Body of pancreas (tissue), 4 donors: ENCODE measurements at regions not wholly inside any gene's neighbourhood (a gene's known extent, or its start where the extent isn't known, plus 50 kb on each side); places are given as distances from the start of the nearest gene placed in this dataset.
"Not testable (repeated sequence)": the region's sequence is repeated elsewhere in the genome, so short reads cannot be mapped to it uniquely, and the experiment has no call there.

Source experiments
- ATAC-seq: fragments of 150-250 bp; one replicate; pipeline ENCODE4 v1.9.1; 2016
- DNase-seq, 4 donors: peaks; one replicate each; pipeline ENCODE4 v3.0.0-alpha.2; 2019
- H3K27ac ChIP-seq, 4 donors: fragments of 200-600 bp; sonication (generic); 1 replicate in 3 of 4; 2 replicates in 1 of 4; pipeline versions ENCODE4 v1.5.1 to v1.6.1; 2016 to 2019; ENCODE audit warnings: mild to moderate bottlenecking in 1 of 4, mixed read lengths in 1 of 4, moderate library complexity in 1 of 4
- H3K27me3 ChIP-seq, 2 donors: fragments of 200-600 bp; sonication (generic); one replicate each; pipeline ENCODE4 v1.6.0; 2016; ENCODE audit warnings: mild to moderate bottlenecking in 1 of 2
- H3K36me3 ChIP-seq, 2 donors: fragments of 200-600 bp; sonication (generic); replicated peaks in 1 of 2; 2 replicates each; pipeline ENCODE4 v1.5.1; 2016; ENCODE audit warnings: low read depth in 2 of 2; ENCODE audit not compliant: insufficient read depth in 1 of 2
- H3K4me1 ChIP-seq: fragments of 200-600 bp; sonication (generic); one replicate; pipeline ENCODE4 v1.6.0; 2016
- H3K4me3 ChIP-seq, 2 donors: fragments of 200-600 bp; sonication (generic); 1 replicate in 1 of 2; 2 replicates in 1 of 2; pipeline ENCODE4 v1.5.1; 2016 to 2019
- H3K9me3 ChIP-seq, 3 donors: fragments of 200-600 bp; sonication (generic); 1 replicate in 2 of 3; 2 replicates in 1 of 3; pipeline ENCODE4 v1.5.1; 2016
- POLR2A ChIP-seq, 3 donors: fragments of 450-650 bp; IDR thresholded peaks; one replicate each; pipeline ENCODE4 v1.6.1; 2016; ENCODE audit warnings: antibody characterized with exemption in 3 of 3, mild to moderate bottlenecking in 2 of 3
- WGBS, 2 donors: methylation state at CpG; one replicate each; pipeline ENCODE4 v1.1.5; 2017; 5-methylcytosine and 5-hydroxymethylcytosine counted together
- intact Hi-C: fragments of 100-400 bp; cut with DNase I; formaldehyde crosslinking; loops from one replicate; pipeline ENCODE4 v1.15.1; 2023
- TF ChIP-seq, protein P1 (sequence below), 7 experiments: fragments of 450-650 bp in 4 of 7; fragments of 200-600 bp in 3 of 7; sonication (generic) in 3 of 7; IDR thresholded peaks; one replicate each; pipeline ENCODE4 v1.5.1; 2016 to 2019; ENCODE audit warnings: antibody characterized with exemption in 7 of 7

DNA sequence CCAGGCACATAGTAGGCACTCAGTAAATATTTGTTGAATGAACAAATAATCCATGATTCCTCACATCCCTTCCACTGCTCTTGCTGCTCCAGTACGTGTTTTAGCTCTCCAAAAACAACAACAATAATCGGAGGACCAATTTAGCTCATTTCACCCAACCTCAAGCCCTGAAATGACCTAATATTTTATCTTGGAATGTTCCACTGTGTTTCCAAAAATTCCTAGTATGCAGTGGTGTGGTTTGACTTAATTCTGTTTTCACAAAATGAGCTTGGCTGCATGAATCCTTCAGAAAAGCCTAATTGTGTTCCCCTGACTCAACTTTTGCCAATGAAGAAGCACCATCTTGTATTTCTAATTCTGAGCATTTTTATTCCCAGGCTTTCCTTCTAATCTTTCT lies 168.0 kb upstream of the PHACTR1 start:
- DNase-seq (no peak), ATAC-seq (no peak)
- Histone ChIP-seq H3K4me1 (peaks cover 12% of the 10 kb centered on the region), H3K9me3 (no peaks in the 10 kb centered on the region), H3K27me3 (no peaks in the 10 kb centered on the region), H3K4me3 (no peak overlapping the region), H3K27ac (no peak overlapping the region), H3K36me3 (no peaks in the 10 kb centered on the region)
- WGBS, 2 donors, result 38 to 66% methylated on average over 2 of the region's 2 CpGs
- no peak for TF ChIP-seq POLR2A (IDR thresholded peaks at IDR 0.05)
- TF ChIP-seq, protein P1, sequence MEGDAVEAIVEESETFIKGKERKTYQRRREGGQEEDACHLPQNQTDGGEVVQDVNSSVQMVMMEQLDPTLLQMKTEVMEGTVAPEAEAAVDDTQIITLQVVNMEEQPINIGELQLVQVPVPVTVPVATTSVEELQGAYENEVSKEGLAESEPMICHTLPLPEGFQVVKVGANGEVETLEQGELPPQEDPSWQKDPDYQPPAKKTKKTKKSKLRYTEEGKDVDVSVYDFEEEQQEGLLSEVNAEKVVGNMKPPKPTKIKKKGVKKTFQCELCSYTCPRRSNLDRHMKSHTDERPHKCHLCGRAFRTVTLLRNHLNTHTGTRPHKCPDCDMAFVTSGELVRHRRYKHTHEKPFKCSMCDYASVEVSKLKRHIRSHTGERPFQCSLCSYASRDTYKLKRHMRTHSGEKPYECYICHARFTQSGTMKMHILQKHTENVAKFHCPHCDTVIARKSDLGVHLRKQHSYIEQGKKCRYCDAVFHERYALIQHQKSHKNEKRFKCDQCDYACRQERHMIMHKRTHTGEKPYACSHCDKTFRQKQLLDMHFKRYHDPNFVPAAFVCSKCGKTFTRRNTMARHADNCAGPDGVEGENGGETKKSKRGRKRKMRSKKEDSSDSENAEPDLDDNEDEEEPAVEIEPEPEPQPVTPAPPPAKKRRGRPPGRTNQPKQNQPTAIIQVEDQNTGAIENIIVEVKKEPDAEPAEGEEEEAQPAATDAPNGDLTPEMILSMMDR (IDR thresholded peaks at IDR 0.05), result no peak
- intact Hi-C loops, result no loop called here

DNA sequence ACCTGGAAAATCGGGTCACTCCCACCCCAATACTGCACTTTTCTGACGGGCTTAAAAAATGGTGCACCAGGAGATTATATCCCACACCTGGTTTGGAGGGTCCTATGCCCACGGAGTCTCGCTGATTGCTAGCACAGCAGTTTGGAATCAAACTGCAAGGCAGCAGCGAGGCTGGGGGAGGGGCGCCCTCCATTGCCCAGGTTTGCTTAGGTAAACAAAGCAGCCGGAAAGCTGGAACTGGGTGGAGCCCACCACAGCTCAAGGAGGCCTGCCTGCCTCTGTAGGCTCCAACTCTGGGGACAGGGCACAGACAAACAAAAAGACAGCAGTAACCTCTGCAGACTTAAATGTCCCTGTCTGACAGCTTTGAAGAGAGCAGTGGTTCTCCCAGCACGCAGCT lies 167.1 kb upstream of the PHACTR1 start:
- intact Hi-C loops, ATAC-seq: not testable (repeated sequence)
- 71 to 75% methylated on average over 6 to 8 of the region's 8 CpGs for WGBS, 2 donors

DNA sequence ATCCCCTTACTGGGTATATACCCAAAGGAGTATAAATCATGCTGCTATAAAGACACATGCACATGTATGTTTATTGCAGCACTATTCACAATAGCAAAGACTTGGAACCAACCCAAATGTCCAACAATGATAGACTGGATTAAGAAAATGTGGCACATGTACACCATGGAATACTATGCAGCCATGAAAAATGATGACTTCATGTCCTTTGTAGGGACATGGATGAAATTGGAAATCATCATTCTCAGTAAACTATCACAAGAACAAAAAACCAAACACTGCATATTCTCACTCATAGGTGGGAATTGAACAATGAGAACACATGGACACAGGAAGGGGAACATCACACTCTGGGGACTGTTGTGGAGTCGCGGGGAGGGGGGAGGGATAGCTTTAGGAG lies 161.7 kb upstream of the PHACTR1 start:
- H3K9me3 ChIP-seq, ATAC-seq, H3K4me3 ChIP-seq, H3K4me1 ChIP-seq, H3K27me3 ChIP-seq, intact Hi-C loops, H3K36me3 ChIP-seq, DNase-seq, H3K27ac ChIP-seq: not testable (repeated sequence)
- 85 to 86% methylated on average over 2 of the region's 2 CpGs for WGBS, 2 donors

More for the DNA sequence above, 167.1 kb upstream of the PHACTR1 start:
- H3K9me3 ChIP-seq, H3K27ac ChIP-seq, H3K4me3 ChIP-seq, DNase-seq, H3K27me3 ChIP-seq, H3K36me3 ChIP-seq: not testable (repeated sequence)
- H3K4me1 ChIP-seq, result peaks cover 12% of the 10 kb centered on the region

DNA sequence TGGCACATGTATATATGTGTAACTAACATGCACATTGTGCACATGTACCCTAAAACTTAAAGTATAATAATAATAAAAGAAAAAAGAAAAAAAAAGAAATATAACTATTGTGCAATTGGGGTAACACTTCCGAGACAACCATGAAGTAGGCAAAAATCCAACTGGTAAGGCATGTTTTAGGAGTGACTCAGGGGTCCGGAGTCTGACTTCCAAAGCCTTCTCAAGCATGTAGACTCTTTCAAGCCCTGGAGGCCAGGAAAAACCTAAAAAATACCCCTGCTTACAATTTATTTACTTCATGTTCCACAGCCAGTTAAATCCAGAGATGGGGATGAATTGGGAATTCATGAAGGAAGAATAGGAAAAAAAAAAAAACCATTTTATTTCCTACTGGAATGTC lies 161.3 kb upstream of the PHACTR1 start:
- no peaks in the 10 kb centered on the region for H3K4me1 ChIP-seq
- no peak overlapping the region for H3K27ac ChIP-seq
- H3K36me3 ChIP-seq, result no peaks in the 10 kb centered on the region
- no peak overlapping the region for H3K4me3 ChIP-seq
- intact Hi-C loops, result no loop called here
- H3K27me3 ChIP-seq, result no peaks in the 10 kb centered on the region
- ATAC-seq (no peak), DNase-seq (no peak)
- 79 to 83% methylated on average over 2 of the region's 2 CpGs for WGBS, 2 donors
- TF ChIP-seq POLR2A (IDR thresholded peaks at IDR 0.05), result no peak
- TF ChIP-seq, protein P1 (IDR thresholded peaks at IDR 0.05), result no peak
- no peaks in the 10 kb centered on the region for H3K9me3 ChIP-seq

DNA sequence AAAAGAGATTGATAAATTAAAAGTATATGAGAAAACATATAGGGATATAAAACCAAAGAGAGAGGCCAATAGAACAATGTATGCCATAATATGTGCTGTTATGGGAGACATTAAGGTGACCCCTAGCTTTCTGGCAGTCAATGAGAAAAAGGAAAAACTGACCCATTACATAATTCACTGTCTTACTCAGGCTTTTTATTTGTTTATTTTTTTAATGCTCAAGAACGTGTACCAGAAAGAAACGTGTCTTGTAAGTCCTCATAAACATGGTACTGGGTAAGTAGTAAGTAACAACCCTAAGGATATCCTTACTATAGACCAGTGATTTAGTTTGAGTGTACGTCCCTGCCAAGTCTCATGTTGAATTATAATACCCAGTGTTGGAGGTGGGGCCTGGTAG lies 160.8 kb upstream of the PHACTR1 start:
- H3K36me3 ChIP-seq, result no peaks in the 10 kb centered on the region
- ATAC-seq, result no peak
- WGBS, 2 donors, result 78 to 81% methylated on average over 3 of the region's 3 CpGs
- H3K27ac ChIP-seq, result no peak overlapping the region
- H3K4me3 ChIP-seq, result no peak overlapping the region
- no peaks in the 10 kb centered on the region for H3K27me3 ChIP-seq
- intact Hi-C loops, result no loop called here
- H3K9me3 ChIP-seq, result no peaks in the 10 kb centered on the region
- TF ChIP-seq, protein P1 (IDR thresholded peaks at IDR 0.05), result no peak
- no peak for TF ChIP-seq POLR2A (IDR thresholded peaks at IDR 0.05)
- no peak for DNase-seq
- no peaks in the 10 kb centered on the region for H3K4me1 ChIP-seq

DNA sequence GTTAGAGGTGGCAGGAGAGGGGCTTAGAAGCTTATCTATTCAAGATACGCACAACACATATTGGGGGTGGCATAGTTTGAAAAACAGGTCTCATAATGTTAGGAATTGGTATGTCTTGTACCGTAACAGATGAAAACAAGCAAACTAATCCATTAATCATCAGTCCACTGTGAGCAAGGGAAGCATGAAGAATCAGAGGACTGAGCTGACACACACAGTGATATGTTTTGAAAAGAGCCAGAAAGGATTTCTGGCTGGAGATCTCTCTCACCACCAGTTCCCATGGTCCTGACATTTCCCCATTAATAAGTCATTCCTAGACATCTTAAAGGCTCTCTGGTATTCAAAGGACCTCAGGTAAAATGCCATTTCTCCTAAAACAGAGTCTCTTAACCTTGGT lies 158.8 kb upstream of the PHACTR1 start:
- Histone ChIP-seq H3K36me3 (no peaks in the 10 kb centered on the region), H3K4me3 (no peak overlapping the region), H3K9me3 (no peaks in the 10 kb centered on the region), H3K4me1 (no peaks in the 10 kb centered on the region), H3K27ac (no peak overlapping the region), H3K27me3 (no peaks in the 10 kb centered on the region)
- intact Hi-C loops, result no loop called here
- ATAC-seq, result no peak
- TF ChIP-seq POLR2A (IDR thresholded peaks at IDR 0.05), result no peak
- WGBS, 2 donors, result 45 to 73% methylated on average over 2 of the region's 2 CpGs
- DNase-seq, result no peak
